HG02981 (cell line): ENCODE measurements at regions not wholly inside any gene's neighbourhood (a gene's known extent, or its start where the extent isn't known, plus 50 kb on each side); places are given as distances from the start of the nearest gene placed in this dataset.

Experiments
- ATAC-seq: cut with Tn5 transposase; IDR thresholded peaks from one replicate; pipeline ENCODE4 v1.9.1; 2021; ENCODE audit warnings: mild to moderate bottlenecking, moderate library complexity; ENCODE audit not compliant: unreplicated experiment

DNA sequence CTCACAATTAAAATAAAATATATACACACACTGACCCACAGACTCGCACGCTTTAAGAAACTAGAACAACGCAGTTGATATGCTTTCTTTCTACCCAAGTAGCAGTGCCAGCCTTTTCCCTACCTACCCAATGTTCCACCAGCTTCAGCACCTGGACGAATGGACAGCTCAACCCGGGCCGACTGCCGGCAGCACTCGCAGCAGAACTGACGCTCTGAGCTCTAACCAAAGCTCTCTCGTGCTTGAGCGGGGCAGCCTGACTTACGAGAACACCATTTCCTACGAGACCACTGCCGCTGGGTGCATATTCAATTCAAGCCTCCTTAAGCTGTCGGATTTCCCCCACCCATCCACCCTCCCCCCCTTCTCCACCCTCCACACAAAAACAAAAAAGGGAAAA is 127.4 kb upstream of the DPYD start:
- ATAC-seq, result no peak

DNA sequence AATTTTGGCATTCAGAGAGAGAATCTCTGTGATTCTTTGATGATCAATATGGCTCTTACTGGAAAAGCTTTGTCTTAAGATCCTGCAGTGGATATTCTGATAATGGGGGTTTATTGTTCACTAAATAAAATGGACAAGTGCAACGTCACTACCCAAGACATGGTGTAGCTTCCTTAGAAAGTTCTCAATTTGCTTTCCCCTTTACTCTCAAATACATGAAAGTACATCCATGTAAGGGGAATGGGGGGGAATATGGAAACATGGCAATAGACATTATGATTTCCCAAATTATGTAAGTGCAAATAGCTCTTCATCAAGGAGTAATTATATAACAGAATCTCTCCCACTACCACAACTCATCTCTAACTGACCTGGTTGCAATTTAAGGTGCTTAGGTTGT is 126.3 kb upstream of the DPYD start:
- no peak for ATAC-seq

DNA sequence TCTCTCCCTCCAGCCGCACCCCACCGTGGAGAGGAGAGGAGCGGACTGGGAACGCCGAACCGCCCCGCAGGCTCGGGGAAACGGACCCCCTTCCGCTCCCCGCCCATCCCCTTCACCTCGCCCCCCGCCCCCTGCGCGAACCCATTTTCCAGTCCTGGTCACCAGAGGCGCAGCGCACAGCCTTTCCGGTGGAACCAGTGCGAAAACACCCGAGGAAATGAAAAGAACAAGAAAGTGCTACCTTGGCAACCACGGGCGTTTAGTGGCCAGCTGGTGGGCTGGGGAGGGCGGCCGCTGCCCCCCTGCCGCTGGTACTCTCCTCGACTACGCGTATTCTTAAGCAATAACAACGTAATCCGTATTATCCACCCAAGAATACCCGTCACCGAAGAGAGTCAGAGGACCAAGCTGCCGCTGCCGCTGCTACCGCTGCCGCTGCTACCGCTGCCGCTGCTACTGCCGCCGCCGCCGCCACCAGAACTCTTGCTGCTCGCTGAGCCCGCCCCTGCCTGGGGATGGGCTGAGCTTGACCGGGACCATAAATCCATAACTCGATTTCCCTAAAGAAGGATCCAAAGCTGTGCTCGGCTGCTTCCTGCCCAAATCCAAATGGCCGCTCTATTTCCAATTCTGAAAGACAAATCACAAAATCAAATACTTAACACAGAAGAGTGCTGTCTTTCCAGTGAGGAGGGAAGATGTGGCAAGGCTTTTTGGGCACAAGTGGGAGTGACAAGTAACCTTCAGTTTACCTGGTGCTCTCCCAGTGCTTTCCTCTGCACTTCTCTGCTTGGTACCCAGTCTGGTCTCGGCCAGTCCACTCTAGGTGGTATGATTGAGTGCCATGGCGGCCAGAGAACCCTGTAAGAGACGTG is 125.2 kb upstream of the DPYD start:
- no peak for ATAC-seq

DNA sequence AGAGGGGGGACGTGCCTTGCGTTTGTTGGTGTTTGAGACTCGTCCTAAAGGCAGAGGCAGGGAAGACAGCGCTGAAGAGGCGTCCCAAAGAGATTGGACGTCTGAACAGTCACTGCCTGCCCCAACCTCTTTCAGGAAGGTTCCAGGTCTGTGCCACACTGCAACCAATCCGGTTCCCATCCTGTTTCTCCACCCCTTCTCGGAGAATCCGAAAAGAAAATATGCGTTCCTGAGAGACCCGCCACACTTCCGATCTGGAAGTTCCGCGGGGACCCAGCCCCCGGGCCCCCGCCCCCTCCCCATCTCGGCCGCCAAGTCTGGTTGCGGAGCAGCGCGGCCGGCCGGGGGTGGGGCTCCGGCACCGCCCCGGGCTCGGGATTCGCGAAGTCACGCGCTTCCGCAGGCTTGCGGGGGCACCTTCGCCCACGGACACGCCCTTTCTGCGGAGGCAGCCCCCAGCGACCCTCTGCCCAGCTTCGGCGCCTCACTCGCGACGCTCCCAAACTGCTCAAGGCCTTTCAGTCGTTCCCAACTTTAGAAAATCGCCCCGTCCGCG is 124.5 kb upstream of the DPYD start:
- ATAC-seq, result no peak

DNA sequence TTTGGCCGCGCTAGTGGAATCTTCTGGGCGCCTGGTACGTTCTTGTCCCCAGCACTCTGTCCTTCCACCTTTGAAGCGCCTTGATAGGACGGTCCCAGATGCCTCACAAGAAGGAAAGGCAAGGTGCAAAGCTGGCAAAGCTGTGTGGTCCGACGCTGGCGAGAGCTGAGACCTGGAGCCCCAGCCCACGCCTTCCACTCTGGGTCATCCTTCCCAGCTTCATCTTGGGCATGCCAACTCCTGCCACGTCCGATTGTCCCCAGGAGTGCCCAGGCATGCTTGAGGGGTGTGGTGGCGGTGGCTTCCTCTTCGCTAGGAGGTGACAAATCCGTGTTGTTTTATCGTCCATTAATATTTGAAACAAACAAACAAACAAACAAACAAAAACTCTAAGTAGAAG is 123.9 kb upstream of the DPYD start:
- ATAC-seq, result no peak

DNA sequence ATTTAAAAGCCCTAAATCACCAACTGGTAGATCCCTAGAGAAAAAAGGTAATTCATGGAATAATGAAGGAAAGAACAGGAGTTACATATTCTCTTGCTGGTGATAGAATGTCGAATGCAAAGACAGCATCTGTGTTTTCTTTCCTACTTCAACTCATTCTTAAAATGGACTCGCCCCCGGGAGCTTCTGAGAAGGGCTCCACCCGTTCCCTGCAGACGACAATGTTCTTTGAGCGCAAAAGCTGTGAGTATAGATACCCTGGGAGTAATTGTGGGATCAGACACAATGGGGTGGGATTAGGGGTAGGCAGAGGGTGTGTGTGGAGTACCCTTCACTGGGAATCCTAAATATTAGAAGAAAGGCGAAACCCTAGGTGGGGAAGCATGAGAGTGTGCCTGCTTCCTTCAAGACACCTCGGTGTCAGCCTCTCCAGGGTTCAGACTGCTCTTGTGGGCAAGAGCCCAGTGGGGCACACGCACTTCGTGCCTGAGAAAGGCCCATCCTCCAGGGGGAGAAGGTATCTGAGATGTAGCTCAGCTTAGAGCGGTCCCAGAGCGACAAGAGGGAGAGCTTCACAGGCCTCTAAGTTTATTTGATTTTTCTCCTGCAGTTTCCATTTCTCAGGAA is 123.3 kb upstream of the DPYD start:
- ATAC-seq, result no peak

DNA sequence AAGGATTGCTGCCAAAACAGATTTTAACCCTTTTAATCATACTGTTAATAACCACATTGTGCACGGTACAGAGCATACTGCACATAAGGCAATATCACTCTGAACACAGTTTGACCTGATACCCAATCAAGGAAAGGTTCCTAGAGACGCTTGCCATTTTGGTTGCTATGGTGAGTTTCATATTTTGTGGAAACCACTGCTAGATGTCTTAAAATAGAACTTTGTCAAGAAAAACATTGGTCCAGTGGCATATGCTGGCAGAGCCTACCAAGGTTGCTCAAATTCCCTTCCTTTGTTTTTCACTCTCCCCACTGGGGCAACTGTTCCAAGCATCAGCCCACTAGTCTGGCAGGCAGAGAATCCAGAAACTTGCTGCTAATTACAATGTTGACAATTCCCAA is 114.8 kb upstream of the DPYD start:
- no peak for ATAC-seq

DNA sequence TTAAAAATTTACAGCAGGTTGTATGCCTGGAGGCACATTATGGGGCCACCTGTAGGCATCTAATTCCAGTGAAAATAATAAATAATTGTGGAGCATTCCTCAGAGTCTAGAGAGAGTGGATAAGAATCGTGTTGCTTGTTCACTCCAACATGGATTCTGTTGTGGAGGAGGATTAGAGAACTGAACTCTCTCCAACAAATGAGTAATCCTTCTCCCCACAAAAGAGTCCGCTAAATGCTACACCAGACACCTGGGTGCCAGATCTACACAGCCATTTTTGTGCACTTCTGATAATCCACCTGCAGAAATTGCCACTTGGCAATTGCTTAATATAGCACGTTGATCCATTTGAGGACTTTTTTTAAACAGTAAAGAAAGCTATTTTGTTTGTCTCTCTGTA is 113.7 kb upstream of the DPYD start:
- no peak for ATAC-seq

DNA sequence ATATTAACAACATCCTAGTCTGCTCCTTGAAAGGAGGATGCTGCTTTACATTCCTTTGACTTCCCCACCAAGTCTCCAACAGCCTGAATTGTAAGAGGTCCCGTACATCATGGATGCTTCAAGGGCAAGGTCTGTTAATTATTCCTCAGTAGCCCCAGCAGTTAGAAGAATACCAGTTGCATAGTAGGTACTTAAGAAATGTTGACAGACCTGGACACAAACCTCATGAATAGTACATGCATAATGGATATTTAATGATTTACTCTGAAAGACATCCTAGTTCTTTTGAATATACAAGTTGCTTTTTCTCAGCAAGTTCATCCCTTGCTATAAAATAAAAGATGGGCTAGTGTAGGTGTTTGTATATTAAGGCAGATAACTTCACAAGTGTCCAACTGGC is 112.1 kb upstream of the DPYD start:
- no peak for ATAC-seq

DNA sequence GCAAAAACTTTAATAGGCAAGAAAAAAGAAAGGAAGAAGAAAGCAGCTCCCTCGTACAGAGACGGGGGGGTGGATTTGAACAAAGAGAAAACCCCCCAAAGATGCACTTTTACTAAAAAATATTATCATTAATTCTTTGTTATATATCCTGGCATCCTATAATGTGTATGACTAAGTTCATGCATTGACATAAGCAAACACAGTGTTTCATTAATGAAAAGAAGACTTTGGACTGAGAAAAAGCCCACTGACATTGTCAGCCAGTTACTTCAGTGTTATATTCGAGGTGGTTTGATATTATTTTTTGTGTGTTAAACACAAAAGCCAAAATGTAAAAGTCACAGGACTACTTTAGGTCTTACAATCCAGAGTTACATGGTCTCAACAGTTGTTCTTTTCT is 110.1 kb upstream of the DPYD start:
- ATAC-seq, result no peak

DNA sequence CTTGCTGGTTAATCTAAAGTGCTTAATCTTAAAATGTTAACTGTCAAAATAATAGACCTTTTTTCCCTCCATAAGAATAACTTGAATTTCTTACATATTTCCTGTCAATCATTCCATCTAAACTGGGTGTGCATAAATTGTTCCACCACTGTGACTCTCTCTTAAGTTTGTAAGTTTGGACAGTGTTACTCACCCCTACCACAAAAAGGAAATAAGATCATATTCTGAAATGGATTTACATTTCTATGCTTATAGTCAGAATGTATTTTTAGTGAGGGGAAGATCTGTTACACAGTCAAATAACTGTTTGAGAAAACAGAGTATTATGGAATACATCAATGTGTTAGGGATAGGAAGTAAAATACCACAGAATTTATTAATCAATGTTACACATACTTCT is 109.6 kb upstream of the DPYD start:
- ATAC-seq, result no peak

DNA sequence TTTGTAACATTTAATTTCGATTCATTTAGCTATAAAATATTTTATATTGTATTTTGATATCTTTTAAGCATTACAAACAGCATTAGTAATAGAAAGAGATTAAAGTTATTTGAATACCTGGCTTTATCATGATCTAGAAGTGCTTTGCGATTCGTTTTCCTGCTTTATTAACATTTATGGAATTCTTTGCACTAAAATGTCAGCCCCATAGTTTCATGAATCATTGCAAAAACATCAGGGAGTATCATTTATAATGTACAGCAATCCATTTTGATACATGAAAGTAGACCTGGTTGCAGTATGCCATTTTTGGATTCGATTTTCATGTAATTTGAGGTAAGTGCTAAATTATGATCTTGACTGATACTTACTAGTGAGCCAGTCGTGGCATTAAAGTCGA is 108.0 kb upstream of the DPYD start:
- no peak for ATAC-seq

DNA sequence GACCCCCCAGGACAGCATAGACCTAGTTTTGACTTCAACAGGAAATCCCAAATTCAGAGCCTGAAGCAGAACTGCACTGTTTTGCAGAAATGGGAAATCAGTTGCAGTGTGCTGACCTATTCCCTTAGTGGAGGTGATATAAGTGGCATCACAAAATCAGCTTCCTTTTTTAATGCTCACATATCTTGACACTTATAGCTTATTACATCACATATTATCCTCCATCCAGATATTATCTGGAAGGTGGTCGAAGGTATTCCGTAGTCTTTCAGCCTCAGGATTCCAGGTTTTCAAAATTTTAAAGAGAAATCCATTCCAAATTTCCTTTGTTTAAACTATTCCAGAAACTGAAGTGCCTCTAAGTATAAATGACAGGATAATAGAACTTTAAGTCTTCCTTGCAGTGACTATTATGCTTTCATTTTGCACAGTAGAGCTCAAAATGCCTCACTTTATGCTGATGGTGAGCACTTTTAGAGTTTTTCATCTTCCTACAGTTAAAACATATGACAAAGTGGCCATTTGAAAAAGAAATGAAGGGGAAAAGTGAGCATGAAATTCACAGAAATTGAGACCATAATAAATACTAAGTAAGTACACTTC is 106.4 kb upstream of the DPYD start:
- ATAC-seq, result no peak

DNA sequence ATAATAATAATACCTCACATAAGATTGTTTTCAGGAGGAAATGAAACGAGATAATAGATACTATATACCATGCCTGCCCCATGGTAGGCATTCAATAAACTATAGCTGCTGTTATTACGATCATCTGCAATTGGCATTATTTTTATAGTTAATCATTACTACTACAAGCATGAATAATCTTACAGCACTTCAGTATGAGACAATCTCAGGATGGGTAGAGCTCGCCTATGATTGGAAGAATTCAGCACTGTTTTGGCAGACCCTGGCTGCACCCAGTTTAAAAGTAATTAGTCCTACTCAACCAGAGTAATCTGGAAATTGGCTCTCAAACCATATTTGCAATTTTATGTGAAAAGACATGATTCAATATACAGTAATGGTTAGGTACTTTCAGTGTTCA is 105.0 kb upstream of the DPYD start:
- no peak for ATAC-seq

DNA sequence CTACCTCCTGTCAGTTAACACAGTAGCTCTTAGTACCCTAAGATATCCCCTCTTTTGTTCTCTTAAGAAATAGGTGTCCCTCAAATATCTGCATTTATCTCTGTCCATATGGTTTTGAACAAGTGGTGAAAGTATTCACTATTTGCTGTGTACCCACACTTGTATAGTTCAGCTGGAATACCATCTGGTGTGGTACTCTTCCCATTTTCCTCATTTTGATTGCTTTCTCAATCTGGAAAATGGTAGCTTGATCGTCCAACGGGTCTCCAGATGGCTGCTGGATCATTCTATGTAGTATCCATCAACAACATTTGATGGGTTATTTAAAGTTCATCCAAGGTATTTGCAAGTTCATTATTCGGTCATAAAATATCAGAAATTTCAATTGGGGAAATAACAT is 100.3 kb upstream of the DPYD start:
- ATAC-seq, result no peak

DNA sequence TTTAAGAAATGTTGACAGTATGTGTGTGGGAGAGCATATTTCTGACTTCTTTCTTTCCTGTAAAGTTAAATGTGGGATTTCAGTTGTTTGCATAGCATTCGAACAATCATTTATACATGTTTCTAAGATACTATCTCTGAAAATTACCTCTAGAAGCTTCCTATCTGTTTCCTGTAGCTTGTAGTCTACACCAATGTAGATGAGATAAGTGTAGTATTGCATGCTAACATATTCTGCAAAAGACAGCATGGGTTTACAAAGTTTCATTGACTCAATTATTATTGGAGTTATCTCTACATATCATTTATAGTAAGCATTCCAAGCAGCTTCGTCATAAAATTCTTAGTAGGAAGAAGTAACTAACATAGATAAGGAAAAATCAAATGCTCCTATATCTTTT is 98.9 kb upstream of the DPYD start:
- ATAC-seq, result no peak

DNA sequence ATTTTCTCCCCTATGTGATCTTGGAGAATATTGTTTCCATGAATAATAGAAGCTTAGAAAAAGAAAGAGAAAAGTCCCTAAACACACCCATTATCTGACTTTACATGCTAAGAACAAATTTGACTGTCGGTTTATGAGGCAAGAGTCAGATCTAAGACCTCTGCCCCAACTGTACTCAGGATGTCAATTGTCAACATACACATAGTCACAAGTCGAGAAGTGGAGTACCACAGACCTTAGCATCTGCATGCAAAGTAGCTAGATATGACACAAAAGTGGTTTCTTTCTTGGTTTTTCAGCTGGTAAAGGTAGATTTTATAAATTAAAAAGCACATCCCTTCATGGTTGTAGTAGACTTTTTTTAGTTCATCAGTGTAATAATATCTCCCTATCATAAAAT is 97.2 kb upstream of the DPYD start:
- no peak for ATAC-seq

DNA sequence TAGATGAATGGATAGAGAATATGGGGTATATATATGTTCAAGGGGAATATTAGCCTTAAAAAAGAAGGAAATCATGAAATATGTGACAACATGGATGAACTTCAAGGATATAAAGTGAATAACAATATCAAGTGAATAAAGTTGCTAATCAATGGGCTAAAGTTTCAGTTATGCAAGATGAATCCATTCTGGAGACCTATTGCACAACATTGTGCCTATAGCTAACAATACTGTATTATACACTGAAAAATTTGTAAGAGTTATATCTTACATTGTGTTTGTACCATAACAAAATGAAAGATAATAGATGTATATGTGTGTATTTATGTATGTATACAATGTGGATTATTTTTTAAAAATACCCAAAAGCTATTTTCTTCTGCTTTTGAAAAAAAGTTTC is 96.3 kb upstream of the DPYD start:
- no peak for ATAC-seq

DNA sequence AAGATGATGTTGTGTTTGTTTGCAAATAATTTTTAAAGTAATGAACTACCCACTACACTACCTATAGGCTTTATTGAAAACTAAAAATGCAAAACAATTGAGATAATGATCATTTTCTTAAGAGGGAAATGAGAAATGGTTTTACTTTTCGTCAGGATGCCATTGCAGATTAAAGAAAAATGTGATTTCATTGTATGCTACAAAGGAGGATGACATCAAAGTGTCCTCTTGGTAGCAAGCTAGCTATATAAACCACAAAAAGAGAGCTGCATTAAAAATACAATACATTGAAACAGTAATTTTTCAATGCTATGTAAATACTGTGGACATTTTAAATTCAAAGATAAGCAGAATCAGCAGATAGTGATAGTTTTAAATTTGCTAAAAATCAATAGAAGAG is 87.5 kb upstream of the DPYD start:
- no peak for ATAC-seq

DNA sequence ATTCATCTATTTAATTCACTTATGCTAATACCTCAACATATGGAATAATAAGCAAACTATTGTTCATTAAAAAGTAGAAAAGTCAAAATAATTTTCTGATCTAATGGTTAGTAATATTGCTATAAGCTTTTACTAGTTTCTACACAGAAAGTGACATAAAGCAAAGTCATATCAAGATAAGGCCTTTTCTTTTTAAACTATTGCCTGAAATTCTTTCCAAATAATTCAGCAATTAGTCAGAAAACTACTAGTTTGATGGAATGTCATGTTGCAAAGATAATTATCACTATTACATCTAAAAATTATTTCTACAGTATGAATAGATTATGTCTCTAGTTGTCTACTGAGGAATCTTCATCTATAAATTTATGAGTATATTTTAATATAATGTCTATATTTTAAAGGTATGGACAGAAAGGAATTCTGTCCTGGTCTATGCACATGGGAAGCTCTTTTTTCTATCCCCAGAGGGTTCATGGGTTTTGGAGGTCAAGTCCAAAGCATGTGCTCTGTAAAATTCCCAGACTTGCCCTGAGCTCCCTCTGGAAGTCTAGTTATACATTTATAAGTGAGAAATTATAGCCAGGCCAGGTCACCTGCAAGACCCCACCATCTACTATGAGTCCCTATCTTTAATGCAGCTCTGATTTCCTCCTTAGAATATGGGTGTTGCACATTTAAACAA is 84.6 kb upstream of the DPYD start:
- no peak for ATAC-seq

DNA sequence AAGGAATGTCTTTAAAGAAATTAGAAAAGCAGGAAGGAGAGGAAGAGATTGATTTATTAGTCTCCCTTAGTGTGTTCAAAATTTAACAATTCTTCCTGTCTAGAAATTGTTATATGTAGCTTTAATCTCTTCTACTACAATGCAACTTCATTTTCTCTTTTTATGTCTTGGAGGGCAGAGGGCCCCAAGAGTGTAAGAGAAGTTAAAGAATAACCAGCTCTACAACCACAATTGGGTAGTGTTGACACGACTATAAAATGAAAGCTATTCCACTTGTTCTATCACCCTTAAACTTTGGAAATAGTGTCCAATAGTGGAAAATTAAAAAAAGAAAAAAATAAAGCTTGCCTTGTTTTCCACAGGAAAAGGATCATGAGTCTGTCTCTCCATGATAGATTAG is 82.6 kb upstream of the DPYD start:
- ATAC-seq, result no peak
